Osteocyte (in vitro differentiated cells): ENCODE measurements at regions not wholly inside any gene's neighbourhood (a gene's known extent, or its start where the extent isn't known, plus 50 kb on each side); places are given as distances from the start of the nearest gene placed in this dataset.

Experiments used
- DNase-seq: peaks from one replicate; pipeline ENCODE4 v3.0.0; 2021; ENCODE audit warnings: mixed read lengths; ENCODE audit not compliant: unreplicated experiment; ENCODE audit errors: extremely low spot score
- H3K27ac Mint-ChIP-seq: one replicate; pipeline ENCODE4 v1.8.0; 2021; ENCODE audit warnings: mild to moderate bottlenecking, mixed read lengths; ENCODE audit not compliant: unreplicated experiment
- H3K27me3 Mint-ChIP-seq: one replicate; pipeline ENCODE4 v1.8.0; 2021; ENCODE audit warnings: mixed read lengths; ENCODE audit not compliant: unreplicated experiment
- H3K36me3 Mint-ChIP-seq: one replicate; pipeline ENCODE4 v1.8.0; 2021; ENCODE audit warnings: mixed read lengths; ENCODE audit not compliant: unreplicated experiment
- H3K4me1 Mint-ChIP-seq: one replicate; pipeline ENCODE4 v1.8.0; 2021; ENCODE audit warnings: mixed read lengths; ENCODE audit not compliant: unreplicated experiment
- H3K4me3 Mint-ChIP-seq: one replicate; pipeline ENCODE4 v1.8.0; 2021; ENCODE audit warnings: mild to moderate bottlenecking, moderate library complexity, mixed read lengths; ENCODE audit not compliant: unreplicated experiment
- H3K9me3 Mint-ChIP-seq: one replicate; pipeline ENCODE4 v1.8.0; 2021; ENCODE audit warnings: mixed read lengths; ENCODE audit not compliant: unreplicated experiment
- TF ChIP-seq, protein P1 (sequence below): fragments of 200-600 bp; sonication (generic); IDR thresholded peaks from 2 replicates; pipeline ENCODE4 v1.5.0; 2021; ENCODE audit warnings: antibody characterized with exemption, mild to moderate bottlenecking, moderate library complexity

DNA sequence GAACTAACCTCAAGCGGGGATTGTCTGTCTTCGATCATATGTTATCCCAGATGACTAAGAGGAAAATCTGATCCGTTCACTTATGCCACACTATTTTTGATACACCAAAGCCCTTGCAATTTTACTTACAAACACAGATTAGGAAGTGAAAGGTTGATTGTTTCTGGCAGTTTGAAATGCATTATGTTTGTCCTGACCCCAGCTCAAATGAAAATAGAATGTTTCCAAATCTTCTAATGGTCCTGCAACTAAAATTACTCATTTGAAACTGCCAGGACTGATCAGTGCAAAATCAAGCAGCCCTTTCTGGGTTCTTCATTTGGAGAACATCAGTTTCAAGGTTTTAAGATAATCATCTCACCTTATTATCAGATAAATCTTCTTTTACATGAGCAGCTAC is 696.7 kb upstream of the WWC1 start:
- TF ChIP-seq, protein P1, sequence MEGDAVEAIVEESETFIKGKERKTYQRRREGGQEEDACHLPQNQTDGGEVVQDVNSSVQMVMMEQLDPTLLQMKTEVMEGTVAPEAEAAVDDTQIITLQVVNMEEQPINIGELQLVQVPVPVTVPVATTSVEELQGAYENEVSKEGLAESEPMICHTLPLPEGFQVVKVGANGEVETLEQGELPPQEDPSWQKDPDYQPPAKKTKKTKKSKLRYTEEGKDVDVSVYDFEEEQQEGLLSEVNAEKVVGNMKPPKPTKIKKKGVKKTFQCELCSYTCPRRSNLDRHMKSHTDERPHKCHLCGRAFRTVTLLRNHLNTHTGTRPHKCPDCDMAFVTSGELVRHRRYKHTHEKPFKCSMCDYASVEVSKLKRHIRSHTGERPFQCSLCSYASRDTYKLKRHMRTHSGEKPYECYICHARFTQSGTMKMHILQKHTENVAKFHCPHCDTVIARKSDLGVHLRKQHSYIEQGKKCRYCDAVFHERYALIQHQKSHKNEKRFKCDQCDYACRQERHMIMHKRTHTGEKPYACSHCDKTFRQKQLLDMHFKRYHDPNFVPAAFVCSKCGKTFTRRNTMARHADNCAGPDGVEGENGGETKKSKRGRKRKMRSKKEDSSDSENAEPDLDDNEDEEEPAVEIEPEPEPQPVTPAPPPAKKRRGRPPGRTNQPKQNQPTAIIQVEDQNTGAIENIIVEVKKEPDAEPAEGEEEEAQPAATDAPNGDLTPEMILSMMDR, result no peak
- Mint-ChIP-seq H3K9me3 (no peaks in the 10 kb centered on the region), H3K36me3 (no peaks in the 10 kb centered on the region), H3K4me1 (no peaks in the 10 kb centered on the region), H3K4me3 (no peak overlapping the region), H3K27ac (no peak overlapping the region), H3K27me3 (no peaks in the 10 kb centered on the region)
- no peak for DNase-seq

DNA sequence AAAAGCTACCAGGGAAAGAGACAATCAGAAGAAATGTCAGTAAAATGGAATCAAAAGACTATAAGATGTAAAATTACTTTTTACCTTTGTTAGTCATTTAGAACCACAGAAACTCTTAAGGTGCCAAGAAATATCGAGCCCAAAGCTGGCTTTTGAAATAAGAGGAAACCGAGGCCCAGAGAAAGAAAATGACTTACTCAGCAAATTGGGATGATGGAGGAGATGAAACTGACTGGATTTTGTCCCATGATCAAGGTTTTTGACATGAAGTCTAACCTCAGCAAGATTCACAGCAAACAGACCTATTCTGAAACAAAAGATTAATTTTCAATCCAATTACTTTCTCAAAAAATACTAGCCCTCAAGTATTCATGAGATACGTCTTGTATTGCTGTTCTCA is 696.2 kb upstream of the WWC1 start:
- no peak for DNase-seq
- H3K4me3 Mint-ChIP-seq, result no peak overlapping the region
- H3K4me1 Mint-ChIP-seq, result no peaks in the 10 kb centered on the region
- H3K27me3 Mint-ChIP-seq, result no peaks in the 10 kb centered on the region
- TF ChIP-seq, protein P1, result no peak
- no peak overlapping the region for H3K27ac Mint-ChIP-seq
- H3K36me3 Mint-ChIP-seq, result no peaks in the 10 kb centered on the region
- H3K9me3 Mint-ChIP-seq, result no peaks in the 10 kb centered on the region

DNA sequence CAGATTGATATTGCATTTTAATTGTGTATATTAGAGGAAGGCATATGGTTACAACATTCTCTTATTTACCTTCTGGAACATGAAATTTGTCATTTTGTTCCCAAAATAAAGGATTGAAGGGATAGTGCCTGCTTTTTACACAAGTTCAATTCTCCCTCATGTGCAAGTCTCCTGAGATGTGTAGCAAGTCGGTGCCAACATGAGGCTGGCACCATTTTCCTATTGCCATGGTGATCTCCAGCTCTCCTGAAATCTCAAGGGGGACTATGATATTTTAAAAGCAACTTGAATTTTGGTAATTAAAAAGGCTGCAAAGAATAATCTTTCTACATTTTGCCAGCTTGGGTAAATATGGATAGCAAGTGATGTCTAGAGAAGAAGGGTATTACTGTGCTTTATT is 693.3 kb upstream of the WWC1 start:
- TF ChIP-seq, protein P1, result no peak
- H3K4me3 Mint-ChIP-seq, result no peak overlapping the region
- no peaks in the 10 kb centered on the region for H3K9me3 Mint-ChIP-seq
- no peaks in the 10 kb centered on the region for H3K4me1 Mint-ChIP-seq
- peaks cover 2% of the 10 kb centered on the region for H3K27me3 Mint-ChIP-seq
- no peaks in the 10 kb centered on the region for H3K36me3 Mint-ChIP-seq
- no peak for DNase-seq
- no peak overlapping the region for H3K27ac Mint-ChIP-seq

DNA sequence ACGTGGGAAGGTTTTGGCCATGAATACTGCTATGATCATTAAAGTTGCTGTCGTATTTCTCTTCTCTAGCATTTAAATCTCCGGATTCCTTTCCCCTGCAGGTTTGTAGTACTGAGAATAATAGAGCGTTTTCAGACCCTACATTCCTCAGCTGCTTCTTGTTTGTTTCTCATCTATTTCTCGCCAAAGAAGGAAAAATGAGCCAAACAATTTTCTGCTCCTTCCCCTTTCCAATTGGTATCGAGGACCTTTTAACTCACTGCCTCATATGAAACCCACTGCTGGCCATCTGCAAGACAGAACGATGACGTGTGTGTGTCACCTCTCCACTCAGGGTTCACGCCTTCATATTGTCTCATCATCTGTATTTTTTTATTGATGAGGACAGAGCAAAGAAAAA is 689.4 kb upstream of the WWC1 start:
- Mint-ChIP-seq H3K9me3 (no peaks in the 10 kb centered on the region), H3K36me3 (no peaks in the 10 kb centered on the region), H3K4me1 (no peaks in the 10 kb centered on the region), H3K4me3 (no peak overlapping the region), H3K27me3 (peaks cover 2% of the 10 kb centered on the region), H3K27ac (no peak overlapping the region)
- TF ChIP-seq, protein P1, result no peak
- DNase-seq, result no peak

DNA sequence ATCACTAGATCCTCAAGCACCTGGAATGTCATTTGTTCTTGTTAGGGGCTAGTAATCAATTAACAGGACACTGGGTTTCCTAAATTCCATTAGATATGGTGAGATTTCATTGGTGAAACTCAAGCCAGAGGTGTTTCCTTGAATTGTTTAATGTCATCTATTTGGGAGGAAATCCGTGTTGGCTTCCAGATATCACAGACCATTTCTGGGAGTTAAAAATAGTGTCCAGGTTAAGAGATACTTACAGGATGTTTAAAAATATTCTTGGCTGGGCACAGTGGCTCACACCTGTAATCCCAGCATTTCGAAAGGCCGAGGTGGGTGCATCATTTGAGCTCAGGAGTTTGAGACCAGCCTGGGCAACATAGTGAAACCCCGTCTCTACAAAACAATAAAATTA is 688.3 kb upstream of the WWC1 start:
- Mint-ChIP-seq H3K36me3 (no peaks in the 10 kb centered on the region), H3K4me1 (no peaks in the 10 kb centered on the region), H3K27me3 (peaks cover 2% of the 10 kb centered on the region), H3K27ac (no peak overlapping the region), H3K9me3 (no peaks in the 10 kb centered on the region), H3K4me3 (no peak overlapping the region)
- DNase-seq, result no peak
- TF ChIP-seq, protein P1, result no peak
